ENCODE measurements at regions not wholly inside any gene's neighbourhood (a gene's known extent, or its start where the extent isn't known, plus 50 kb on each side); places are given as distances from the start of the nearest gene placed in this dataset.

GRCh38 chr6:167700199-167700598 lies 126.5 kb upstream of the AFDN start:
- H3K27ac ChIP-seq (ENCODE audit: low read depth, low read length), result no peak overlapping the region
- TF ChIP-seq CTCF (IDR thresholded peaks at IDR 0.05; ENCODE audit: insufficient read depth, low read length, poor library complexity, severe bottlenecking) (no peak), EZH2phosphoT487 (conservative IDR thresholded peaks at IDR 0.05; ENCODE audit: low read length) (no peak)

GRCh38 chr6:167701010-167701409 lies 125.7 kb upstream of the AFDN start:
- Histone ChIP-seq H3F3A (ENCODE audit: insufficient read depth) (no peaks in the 10 kb centered on the region), H3K4me3 (ENCODE audit: insufficient read depth, low read length, poor library complexity, severe bottlenecking) (no peak overlapping the region), H3K9me2 (replicated peaks; ENCODE audit: insufficient read depth, low read length) (no peaks in the 10 kb centered on the region), H3K9ac (ENCODE audit: low read length) (no peak overlapping the region), H3K27me3 (ENCODE audit: low read length) (no peaks in the 10 kb centered on the region), H3K79me2 (ENCODE audit: insufficient read depth, low read length) (no peaks in the 10 kb centered on the region), H3K9me3 (ENCODE audit: insufficient read depth, low read length) (no peaks in the 10 kb centered on the region), H3K27ac (ENCODE audit: low read depth, low read length) (no peak overlapping the region), H3K4me2 (ENCODE audit: low read depth, low read length, poor library complexity, severe bottlenecking) (no peak overlapping the region), H2AFZ (ENCODE audit: low read depth, low read length, severe bottlenecking) (no peak overlapping the region), H4K20me1 (ENCODE audit: low read depth, low read length) (no peaks in the 10 kb centered on the region), H3K36me3 (ENCODE audit: low read length) (no peaks in the 10 kb centered on the region)
- TF ChIP-seq CTCF (IDR thresholded peaks at IDR 0.05; ENCODE audit: insufficient read depth, low read length, poor library complexity, severe bottlenecking) (no peak), EZH2phosphoT487 (conservative IDR thresholded peaks at IDR 0.05; ENCODE audit: low read length) (no peak)

More at GRCh38 chr6:167700199-167700598, 126.5 kb upstream of the AFDN start:
- Histone ChIP-seq H3K4me3 (ENCODE audit: insufficient read depth, low read length, poor library complexity, severe bottlenecking) (no peak overlapping the region), H3K9me3 (ENCODE audit: insufficient read depth, low read length) (no peaks in the 10 kb centered on the region), H3K4me2 (ENCODE audit: low read depth, low read length, poor library complexity, severe bottlenecking) (no peak overlapping the region), H3K9me2 (replicated peaks; ENCODE audit: insufficient read depth, low read length) (no peaks in the 10 kb centered on the region), H3K79me2 (ENCODE audit: insufficient read depth, low read length) (no peaks in the 10 kb centered on the region), H3K9ac (ENCODE audit: low read length) (no peak overlapping the region), H2AFZ (ENCODE audit: low read depth, low read length, severe bottlenecking) (no peak overlapping the region), H3K36me3 (ENCODE audit: low read length) (no peaks in the 10 kb centered on the region), H3K27me3 (ENCODE audit: low read length) (no peaks in the 10 kb centered on the region), H4K20me1 (ENCODE audit: low read depth, low read length) (no peaks in the 10 kb centered on the region), H3F3A (ENCODE audit: insufficient read depth) (no peaks in the 10 kb centered on the region)

- no peak overlapping the region for H3K4me3 ChIP-seq (ENCODE audit: insufficient read depth, low read length, poor library complexity, severe bottlenecking)
- H3K9me3 ChIP-seq (ENCODE audit: insufficient read depth, low read length), result no peaks in the 10 kb centered on the region
- H3K9ac ChIP-seq (ENCODE audit: low read length), result no peak overlapping the region
- no peaks in the 10 kb centered on the region for H3K36me3 ChIP-seq (ENCODE audit: low read length)
- TF ChIP-seq CTCF (IDR thresholded peaks at IDR 0.05; ENCODE audit: insufficient read depth, low read length, poor library complexity, severe bottlenecking), result no peak
- H3K9me2 ChIP-seq (replicated peaks; ENCODE audit: insufficient read depth, low read length), result no peaks in the 10 kb centered on the region
- H3F3A ChIP-seq (ENCODE audit: insufficient read depth), result no peaks in the 10 kb centered on the region
- no peak overlapping the region for H3K27ac ChIP-seq (ENCODE audit: low read depth, low read length)
- H2AFZ ChIP-seq (ENCODE audit: low read depth, low read length, severe bottlenecking), result no peak overlapping the region
- H3K79me2 ChIP-seq (ENCODE audit: insufficient read depth, low read length), result no peaks in the 10 kb centered on the region
- no peaks in the 10 kb centered on the region for H3K27me3 ChIP-seq (ENCODE audit: low read length)
- H4K20me1 ChIP-seq (ENCODE audit: low read depth, low read length), result no peaks in the 10 kb centered on the region
- no peak overlapping the region for H3K4me2 ChIP-seq (ENCODE audit: low read depth, low read length, poor library complexity, severe bottlenecking)
These were observed 124.4 kb upstream of the AFDN start for GRCh38 chr6:167702241-167702827.
